Kidney tubule cell (primary cell): ENCODE measurements at regions not wholly inside any gene's neighbourhood (a gene's known extent, or its start where the extent isn't known, plus 50 kb on each side); places are given as distances from the start of the nearest gene placed in this dataset.
"Not testable (repeated sequence)": the region's sequence is repeated elsewhere in the genome, so short reads cannot be mapped to it uniquely, and the experiment has no call there.

Experiments
- DNase-seq: peaks from one replicate; pipeline ENCODE4 v3.0.0-alpha.2; 2018; ENCODE audit warnings: low spot score

DNA sequence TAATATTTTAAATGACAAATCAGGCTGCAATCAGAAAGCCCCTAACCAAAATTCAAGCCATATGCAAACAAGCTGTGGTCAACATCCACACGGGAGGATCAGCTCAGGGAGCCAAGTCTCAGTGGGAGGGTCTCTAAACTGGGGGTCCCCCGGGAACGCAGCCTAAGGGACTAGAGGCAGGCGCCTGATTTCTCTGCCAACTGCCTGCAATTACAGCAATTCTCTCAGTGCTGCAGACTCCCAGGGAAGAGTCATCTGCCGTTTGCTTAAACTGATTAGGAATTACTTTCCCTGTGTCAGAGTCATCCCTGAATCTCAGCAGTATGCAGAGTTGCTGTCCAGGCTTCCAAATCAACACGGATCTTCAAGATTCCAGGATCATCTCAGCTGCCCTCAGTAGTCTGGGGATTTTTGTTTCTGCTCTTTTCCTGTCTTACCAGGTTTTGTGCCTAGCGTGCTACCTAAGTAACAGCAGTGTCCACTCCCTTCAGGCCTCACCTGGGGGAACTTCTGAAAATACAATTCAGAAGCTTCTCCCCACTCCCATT is 247.8 kb downstream of the RRAGC start:
- no peak for DNase-seq

DNA sequence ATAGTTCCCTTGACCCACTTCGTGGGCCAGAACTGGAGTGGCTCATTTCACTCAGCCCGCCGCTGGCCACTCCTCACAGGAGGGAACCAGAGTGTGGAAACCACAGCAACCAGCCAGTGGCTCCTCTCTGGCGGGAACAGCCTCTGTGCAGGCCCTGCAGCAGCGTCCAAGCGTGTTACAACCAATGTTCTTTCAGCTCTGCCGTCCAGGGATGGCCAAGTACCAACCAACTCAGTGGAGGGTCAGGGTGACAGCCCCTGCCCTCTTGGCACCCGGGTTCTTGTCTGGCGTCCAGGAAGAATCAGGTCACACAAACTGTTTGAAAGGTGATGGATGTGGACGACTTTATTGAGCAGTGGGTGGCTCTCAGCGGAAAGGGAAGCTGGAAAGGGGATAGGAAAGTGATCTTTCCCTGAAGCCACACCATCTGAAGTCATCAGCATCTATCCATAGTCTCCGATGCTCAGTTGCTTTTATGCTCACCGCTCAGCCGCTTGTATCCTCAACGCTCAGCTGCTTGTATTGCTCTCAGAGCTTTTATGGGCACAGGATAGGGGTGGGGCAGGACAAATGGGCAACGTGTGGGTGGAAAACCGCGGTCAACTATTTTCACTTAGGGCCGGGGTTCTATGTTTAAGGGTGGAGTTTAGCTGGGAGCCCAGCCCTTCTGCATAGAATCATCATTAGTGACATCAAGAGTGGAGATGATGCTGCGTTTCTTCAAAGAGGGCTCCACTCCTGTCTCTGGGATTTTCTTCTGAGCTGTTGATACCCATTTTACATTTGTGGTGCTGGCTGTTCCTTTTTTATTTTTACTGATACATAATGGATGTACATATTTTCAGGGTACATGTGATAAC is 250.2 kb downstream of the RRAGC start:
- DNase-seq = no peak

DNA sequence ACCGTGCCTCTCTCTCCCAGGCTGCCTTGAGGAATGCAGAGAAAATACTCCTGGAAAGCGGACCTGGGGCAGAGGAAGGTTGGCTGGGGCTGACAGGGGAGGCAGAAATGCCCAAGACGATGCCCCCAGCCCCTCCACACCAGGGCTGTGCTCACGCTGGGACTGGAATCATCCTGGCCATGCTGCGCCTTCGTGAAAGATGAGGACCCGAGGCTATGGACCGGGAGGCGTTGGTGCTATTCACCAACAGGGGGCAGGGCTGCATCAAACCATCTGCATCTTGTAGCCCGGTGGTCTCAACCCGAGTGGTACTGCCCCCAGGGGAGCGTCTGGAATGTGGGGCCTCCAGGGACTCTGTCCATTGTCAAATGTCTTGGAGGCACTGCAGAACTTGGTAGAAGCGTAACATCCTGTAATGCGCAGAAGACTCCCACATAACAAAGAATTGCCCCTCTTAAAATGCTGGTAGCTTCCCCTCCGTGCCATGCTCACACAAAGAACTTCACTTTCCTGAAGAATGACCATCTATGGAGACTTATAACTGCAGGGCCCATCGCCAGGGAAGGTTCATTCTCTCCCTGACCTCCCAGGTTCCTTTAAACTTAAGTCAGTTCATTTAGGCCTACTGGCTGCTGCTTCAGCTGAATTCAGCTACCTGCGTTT is 251.2 kb downstream of the RRAGC start:
- no peak for DNase-seq

DNA sequence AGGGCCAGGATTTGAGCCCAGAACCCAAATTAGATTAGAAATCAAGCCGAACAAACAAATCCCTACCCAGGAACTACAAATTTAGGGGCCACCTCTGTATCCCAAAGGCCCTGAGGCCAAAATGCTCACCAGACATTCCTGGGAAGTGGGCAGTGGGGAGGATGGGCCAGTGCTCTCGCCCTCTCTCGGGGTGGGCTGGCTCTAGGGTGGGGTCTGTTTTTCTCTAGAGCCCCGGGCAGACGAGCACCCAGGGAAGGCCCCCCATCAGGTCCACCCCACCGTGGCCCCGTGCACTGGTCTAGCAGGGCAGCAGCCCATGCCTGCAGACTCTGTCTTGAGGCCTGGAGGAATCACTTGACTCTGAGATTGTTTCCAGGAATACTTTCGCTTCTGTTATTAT is 252.0 kb downstream of the RRAGC start:
- no peak for DNase-seq

DNA sequence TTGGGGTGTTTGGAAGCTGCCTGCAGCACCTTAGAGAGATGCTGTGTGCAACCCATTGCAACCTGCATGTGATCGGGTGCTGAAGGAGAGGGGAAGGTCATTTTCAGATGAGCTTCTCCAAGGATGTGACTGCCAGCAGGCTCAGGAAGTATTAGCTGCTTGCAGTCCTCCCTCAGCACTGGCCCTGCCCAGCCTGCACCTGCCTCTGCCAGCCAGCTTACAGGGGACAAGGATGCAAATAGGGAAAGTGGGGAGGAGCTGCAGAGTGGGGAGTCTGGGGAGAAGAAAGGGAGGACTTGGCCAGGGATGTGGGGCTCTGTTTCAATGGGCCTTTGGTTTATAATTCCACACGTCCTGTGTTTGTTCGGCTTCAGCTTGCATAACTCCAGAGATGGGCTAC is 254.5 kb downstream of the RRAGC start:
- DNase-seq = no peak

DNA sequence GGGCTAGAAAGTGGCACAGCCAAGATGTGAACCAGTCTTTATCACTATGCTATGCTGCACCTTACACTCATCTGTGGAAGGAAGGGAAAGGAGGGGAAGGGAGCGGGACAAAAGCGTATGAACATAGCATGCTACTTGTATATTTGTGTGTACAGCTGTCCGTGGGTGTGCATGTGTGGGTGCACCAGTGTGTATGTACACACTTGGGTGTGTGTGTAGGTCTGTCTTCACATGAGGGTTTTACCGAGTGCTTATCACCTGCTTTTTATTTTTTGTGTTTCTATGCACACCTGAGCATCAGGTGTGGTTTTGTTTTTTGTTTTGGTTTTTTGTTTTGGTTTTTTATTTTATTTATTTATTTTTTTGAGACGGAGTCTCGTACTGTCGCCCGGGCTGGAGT is 255.7 kb downstream of the RRAGC start:
- DNase-seq = no peak

DNA sequence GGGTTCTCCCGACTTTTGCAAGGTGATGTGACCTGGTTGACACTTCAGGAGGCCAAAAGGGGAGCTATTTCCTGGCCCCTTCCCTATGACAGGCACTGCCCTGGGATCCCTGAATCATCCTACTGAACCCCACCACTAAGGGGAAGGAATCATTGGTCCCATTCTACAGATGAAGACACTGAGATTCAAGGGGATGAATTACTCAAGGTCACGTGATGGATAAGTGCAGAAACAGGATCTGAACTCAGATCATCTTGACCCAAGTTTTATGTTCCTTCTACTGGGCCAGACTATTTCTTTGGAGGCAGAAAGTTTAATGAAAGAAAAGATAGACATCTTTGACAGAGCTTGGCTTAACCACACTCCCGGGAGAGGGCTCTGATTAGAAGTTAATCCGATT is 258.7 kb downstream of the RRAGC start:
- no peak for DNase-seq

DNA sequence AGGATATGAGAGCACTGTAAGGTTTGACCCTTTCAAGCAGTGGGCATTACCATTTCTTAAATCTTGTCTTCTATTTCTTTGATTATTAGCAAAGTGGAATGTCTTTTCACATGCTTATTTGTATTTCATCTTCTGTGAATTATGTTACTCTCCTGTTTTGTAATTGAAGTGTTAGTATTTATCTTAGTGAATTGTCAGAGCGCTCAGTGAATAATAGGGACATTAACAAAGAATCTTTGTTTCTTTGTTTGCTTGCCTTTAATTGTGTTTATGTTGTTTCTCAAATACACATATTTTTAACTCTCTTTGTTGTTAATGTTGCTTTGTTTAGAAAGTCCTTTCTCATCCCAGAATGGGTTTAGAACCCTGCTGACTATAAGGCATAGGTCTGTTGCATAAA is 259.3 kb downstream of the RRAGC start:
- DNase-seq = no peak

DNA sequence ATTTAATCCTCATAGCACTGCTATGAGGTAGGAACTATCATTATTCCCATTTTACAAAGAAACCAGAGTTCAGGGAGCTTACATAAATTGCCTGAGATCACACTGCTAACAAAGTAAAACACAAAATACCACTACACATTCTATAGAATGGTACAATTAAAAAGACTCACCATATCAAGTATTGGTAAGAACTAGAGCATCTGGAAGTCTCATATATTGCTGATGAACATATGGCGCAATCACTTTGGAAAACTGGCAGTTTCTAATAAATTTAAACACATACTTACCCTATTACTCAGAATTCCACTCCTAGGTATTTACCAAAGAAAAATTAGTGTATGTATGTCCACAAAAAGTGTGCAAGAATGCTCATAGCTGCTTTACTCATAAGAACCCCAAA is 261.5 kb downstream of the RRAGC start:
- no peak for DNase-seq

DNA sequence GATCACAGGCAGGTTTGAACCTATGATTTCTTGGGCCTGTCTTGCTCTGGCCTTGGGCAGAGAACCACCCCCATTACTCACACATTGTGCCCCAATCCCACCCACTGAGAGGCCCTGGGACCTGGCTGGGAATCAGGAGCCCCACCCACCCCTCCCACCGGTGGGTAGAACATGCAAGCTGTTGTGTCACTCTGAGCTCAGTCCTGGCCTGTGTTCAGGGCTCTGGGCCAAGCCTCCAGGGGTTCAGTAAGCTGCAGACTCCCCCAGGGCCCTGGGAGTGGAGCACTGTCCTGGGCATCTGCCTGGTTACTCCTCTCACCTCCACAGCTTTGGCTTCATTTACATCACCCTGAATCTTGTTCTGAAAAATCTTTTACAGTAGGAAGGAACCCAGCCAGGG is 270.5 kb downstream of the RRAGC start:
- DNase-seq = peak; percentile 6

DNA sequence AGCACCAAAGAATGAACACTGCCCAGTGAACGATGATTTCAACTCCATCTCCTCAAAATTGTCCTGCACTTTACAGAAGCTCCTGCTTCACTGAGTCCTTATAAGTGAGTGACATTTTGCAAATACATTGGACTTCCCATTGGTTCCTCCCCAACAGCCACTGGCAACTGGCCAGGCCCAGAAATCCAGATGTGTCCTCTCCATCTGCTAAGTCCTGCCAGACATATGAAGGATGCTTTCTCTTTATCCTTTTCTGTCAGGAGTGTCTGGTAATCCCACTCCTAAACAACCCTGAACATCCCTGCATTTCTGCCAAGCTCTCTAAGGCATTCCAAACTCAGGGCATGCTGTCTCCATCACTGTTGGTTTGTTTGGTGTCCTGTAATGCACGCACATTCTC is 271.8 kb downstream of the RRAGC start:
- no peak for DNase-seq

DNA sequence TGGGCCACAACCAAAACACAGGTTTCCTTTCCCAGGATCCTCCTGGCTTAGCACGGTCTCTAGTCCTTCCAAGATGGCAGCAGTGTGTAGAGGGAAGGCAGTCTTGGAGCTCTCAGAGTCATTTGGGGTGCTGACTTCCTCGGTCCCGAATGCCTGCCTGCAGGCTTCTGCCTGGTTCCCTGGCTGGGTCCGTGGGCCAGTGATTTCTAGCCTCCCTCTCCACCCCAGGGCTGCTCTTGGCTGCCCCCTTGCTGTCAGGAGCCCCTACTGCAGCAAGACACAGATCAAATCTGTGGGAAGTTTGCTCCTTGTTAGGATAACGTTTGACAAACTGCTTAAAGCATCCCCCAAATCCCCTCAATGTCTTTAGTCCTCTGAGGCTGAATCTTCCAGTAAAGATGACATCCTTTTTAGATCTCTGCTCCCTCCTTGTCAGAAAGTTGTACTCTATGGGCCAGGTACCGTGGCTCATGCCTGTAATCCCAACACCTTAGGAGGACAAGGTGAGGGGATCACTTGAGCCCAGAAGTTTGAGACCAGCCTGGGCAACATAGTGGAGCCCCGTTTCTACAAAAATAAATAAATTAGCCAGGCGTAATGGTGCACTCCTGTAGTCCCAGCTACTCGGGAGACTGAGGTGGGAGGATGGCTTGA is 272.5 kb downstream of the RRAGC start:
- DNase-seq = peak; percentile 45

DNA sequence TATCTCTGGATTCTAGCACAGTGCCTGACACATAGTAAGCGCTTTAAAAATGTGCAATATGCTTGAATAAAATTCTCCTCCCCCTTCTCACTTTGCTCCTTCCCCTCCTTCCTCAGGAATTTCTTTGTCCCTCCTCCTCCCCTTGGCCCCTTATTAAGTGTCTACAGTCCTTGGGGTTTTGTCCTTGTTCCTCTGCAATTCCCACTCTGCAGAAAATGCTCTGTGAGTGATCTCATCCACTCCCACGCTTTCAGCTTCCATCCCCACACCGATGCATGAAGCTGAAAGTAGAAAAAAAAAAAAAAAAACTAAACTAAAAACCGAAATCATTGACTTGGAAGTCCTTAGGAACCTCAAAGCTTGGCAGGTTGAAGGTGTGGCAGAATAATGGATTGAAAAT is 273.6 kb downstream of the RRAGC start:
- no peak for DNase-seq

DNA sequence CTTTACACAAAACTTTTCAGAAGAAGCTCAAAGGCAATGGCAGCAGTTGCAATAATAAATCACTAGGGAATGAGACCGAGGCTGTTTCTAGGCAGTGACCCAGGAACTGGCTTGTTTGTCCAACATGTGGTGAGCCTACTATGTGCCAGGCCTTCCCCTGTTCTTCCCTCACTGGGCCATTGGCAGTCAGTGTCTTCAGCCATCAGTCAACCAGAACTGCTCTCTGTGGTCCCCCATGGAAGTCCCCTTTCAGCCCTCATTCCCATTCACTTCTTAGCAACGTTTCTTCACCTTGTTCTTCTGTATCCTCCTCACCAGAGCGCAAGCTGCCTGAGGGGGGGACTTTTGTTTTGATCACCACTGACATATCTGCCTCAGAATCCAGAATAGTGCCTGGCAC is 274.1 kb downstream of the RRAGC start:
- no peak for DNase-seq

DNA sequence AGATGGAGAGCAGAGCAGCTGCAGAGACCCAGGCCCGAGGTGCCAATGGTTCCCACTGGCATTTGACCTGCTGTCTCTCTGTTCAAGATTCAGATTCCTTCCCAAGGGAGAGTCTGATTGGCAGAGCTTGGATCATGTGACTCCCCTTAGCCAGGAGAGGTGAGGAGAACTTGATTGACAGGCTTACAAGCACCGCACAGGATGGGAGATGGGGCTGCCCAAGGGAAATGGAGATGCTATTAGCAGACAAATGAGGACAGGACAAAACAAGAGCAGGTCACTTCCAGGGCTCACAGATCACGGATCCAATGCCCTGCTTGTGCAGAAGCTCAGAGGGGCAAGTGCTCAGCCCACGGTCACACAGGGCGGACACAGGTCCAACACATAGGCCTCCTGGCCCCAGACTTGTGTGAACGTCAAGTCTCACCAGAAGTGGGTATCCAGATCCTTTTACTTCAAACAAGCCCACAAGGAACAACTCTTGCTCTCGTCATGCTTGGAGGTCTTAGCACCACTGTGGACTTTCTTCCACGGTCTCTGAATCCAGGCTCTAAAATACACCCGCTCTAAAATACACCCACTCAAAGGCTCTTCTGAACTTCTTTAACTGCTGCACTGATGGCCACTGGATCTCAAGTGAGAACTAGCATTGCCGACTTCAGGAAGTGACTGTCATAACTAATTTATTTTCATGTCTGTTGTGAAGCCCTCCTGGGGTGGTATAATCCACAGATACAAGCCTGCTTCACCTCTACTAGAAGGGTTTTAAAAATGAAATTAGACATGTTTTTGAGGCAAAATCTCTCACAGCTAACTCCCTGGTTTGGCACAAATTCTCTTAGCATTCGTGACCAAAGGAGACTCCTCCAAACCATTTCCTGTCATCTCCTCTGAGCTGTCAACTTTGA is 274.9 kb downstream of the RRAGC start:
- DNase-seq = no peak

DNA sequence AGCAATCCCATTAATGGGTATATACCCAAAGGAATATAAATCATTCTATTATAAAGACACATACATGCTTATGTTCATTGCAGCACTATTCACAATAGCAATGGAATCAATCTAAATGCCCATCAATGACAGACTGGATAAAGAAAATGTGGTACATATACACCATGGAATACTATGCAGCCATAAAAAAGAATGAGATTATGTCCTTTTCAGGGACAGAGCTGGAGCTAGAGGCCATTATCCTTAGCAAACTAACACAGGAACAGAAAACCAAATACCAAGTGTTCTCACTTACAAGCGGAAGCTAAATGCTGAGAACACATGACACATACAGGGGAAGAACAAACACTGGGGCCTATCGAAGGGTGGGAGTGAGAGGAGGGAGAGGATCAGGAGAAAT is 276.3 kb downstream of the RRAGC start:
- not testable (repeated sequence) for DNase-seq

DNA sequence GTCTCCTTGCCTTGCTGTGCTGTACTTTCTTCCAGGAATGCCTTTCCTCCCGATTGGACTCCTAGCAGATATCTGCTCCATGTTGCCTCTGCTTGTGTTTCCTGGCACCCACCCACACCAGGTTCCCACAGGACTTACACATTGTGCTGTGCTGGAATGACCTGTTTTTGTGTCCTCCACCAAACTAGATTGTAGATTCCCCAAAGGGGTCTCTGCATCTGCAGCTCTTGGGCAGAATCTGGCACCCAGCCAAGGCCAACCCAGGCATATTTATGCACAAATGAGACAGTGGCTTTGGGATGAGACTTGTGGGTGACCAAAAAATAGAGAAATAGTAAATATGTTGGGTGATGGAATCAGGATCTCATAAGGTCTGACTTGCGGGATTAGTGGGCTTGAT is 278.2 kb downstream of the RRAGC start:
- no peak for DNase-seq

DNA sequence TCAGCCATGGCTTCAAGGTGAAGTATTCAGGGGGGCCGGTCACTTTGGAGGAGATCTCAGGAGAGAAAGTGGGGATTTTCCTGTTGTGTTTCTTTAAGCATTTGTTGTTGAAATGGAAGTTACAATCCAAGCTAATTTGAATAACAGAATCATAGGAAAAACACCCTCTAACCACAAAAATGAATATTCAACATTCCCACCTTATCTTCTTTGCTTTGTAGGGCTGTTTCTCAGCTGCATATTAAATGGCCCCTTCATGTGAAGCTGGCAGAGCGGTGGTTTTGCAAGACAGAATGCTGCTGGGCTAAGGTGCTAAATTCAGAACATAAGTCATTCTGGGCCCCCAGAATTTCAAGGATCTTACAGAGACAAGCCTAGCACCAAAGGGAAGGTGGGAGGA is 279.0 kb downstream of the RRAGC start:
- DNase-seq = no peak

DNA sequence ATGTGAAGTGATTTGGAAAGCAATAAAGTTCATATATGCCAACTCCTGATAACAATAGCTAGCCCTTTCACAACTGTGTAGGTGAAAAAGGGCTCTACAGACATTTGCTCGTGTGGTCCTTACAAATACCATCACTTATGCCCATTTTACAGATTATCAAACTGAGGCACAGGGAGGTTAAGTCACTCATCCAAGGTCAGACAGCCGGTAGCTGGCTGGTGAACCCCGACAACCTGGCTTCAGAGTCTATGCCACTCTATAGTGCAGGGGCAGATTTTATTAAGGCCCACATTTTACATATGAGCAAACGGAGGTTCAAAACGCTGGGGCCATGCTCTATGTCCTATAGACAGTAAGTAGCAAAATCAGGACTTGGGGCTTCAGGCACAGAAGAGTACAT is 280.5 kb downstream of the RRAGC start:
- no peak for DNase-seq

DNA sequence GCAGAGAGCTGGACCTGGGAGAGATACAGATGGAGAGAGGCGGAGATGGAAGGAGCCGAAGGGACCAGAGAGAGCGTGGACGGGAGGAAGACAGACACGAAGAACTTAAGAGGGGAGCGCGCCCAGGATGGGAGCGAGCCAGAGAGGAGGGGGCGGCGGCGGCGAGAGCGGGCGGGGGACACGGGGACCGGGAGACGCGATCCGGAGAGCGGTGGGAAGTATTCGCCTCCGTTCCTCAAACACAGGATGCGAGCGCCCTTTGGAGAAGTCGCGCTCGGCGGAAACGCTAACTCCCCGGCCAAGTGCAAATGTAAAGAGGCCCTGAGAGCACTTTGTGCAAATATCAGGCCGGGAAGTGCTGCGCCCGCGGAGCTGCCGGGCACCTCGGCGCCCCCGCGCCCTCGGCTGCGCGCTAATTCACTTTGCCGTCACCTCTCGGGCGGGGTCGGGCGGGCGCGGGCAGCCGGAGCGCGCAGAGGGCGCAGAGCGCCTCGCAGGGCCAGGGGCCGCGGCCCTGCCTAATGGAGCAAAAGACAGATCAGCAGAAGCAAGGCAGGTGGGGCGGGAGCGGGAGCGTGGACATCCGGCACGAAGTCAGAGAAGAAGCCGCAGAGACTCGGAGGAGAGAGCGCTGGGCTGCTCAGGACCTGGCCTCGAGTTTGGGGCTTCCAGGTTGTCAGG is 281.2 kb downstream of the RRAGC start:
- no peak for DNase-seq

DNA sequence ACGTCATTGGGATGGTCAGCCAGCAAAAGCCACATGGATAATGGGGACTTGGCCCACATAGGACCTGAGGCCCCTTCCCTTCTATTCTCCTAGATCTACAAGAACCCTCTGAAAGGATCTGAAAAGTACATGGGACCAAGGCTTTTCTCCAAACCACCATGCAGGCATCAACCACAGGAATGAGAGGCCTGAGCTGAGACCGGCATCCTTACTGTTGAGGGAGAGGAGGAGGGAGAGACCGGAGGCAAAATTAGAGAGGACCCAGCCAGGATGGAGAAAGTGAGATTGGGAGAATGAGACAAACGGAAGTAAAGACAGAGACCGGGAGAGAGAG is 281.7 kb downstream of the RRAGC start:
- no peak for DNase-seq
